GM21423 (cell line): ENCODE measurements at regions not wholly inside any gene's neighbourhood (a gene's known extent, or its start where the extent isn't known, plus 50 kb on each side); places are given as distances from the start of the nearest gene placed in this dataset.

Experiments used
- ATAC-seq: cut with Tn5 transposase; IDR thresholded peaks from one replicate; pipeline ENCODE4 v1.9.1; 2021; ENCODE audit warnings: mild to moderate bottlenecking, moderate library complexity; ENCODE audit not compliant: unreplicated experiment

- no peak for ATAC-seq
Measured at GRCh38 chrX:9339603-9340491, 125.0 kb upstream of the TBL1X start.

GRCh38 chrX:9340598-9341290 is 124.1 kb upstream of the TBL1X start:
- peak; percentile 41 for ATAC-seq

DNA sequence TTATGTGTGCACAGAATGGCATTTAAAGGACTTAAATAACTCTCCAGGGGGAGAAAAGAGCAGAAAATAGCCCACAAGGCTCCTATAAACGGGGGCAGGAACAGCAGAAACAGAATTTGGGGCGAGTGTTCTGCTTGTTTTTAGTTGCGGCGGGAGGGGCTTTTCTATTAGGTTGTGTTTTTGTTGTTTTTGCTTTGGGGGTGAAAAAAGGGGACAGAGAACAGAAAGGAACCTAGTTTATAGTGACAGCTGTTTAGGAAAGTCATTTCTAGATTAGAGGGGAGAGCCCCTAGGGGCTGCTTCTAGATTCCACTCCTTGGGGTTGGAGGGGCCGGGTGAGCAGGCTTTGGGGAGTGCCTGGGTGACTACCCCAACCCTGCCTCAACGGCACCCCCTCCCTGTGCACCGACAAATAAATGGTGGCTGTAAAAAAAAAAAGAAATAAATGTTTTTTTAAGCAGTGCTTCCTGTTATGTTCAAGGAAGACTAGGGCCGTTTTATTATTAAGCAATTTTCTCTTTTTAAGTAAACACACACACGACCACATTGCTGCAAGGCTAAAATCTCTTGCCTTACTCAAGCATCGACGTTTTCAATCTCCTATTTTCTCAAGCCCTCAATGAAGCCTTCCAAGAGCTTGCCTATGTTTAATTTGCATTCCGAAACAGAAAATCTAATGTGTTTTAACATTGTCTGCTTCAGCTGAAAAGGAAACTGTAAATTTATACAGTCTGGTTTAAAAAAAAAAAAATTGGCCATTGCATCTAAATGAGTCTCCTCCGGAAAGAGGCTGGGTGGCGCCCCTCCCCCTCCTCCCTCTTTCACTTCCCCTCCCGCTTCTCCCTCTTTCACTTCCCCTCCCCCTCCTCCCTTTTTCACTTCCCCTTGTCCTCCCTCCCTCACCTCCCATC is 123.3 kb upstream of the TBL1X start:
- ATAC-seq = peak; percentile 80

DNA sequence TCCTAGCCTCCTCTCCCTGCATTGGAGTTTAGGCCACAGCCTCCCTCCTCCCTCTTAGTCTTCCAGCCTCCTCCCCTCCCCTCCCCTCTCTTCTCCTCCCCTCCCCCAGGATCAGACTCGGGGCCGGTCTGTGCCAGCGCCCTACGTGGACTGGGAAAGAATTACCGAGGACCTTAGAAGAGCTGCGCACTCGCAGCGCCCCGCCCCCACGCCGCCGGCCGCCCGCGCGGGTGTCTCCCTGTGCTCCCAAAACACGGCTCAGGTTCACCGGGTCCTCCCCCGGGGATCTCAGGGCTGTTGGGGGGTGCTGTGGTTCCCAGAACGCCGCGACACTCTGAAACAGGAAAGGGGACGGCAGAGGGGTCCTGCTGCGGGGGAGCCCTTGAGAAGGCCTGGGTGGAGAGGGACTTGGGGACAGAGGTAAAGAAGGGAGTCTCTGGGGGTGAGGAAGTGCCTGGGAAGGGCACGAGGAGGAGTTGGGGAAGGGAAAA is 122.3 kb upstream of the TBL1X start:
- ATAC-seq = no peak

- no peak for ATAC-seq
Measured at GRCh38 chrX:9343971-9344370, 120.9 kb upstream of the TBL1X start.

- ATAC-seq = no peak
Measured at GRCh38 chrX:9345957-9346356, 118.9 kb upstream of the TBL1X start.

- no peak for ATAC-seq
Measured at GRCh38 chrX:9349572-9350494, 115.0 kb upstream of the TBL1X start.

DNA sequence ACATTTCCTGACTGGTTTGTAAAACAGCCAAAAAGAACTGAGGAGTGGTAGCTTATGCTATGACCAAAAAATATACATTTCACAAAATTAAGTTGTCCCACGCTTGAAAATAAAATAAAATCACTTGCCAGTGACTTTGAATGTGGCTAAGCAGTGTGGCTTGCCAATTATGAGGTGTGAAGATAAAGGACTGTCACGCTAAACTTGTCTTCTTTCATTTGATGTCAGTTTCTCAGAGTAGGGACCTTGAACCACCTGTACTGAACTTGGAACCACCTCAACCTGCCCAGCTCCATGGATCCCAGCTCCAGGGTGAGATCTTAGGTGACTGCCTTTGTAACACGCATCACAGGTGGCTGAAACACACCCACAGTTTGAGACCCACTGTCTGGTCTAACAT is 113.7 kb upstream of the TBL1X start:
- no peak for ATAC-seq

GRCh38 chrX:9352243-9352642 is 112.6 kb upstream of the TBL1X start:
- ATAC-seq = peak; percentile 60

DNA sequence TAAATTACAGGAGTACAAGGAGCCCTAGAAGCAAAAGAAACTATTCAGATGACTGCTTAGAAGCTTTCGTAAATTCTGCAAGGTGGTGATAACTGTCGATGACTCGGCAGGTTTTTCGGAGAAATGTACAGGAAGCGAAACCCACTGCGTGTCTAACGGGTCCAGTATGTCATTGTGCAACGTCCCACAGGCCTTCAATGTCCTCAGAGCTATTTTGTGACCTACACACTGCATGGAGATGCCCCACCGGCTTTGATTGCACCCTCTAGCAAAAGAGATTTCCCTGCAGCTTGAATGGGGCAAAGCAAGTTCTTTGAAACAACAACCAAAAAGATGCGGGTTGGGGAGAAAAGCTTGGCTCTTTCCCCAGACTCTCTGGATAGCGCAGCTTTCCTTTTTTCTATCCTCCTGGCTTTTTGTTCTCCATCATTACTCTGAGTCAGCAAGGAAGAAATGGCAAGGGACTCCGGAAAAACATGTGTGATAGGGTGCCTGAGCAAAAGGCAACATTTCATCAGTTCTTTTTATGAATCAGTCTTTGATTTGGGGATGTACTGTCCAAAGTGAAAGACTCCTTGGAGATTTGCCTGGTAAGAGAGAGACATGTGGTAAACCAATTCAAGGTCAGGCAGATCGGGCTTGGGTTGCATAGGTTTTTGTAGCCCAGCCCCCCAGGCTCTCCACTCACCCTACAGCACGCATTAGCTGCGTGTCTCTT is 112.0 kb upstream of the TBL1X start:
- peak; percentile 77 for ATAC-seq

DNA sequence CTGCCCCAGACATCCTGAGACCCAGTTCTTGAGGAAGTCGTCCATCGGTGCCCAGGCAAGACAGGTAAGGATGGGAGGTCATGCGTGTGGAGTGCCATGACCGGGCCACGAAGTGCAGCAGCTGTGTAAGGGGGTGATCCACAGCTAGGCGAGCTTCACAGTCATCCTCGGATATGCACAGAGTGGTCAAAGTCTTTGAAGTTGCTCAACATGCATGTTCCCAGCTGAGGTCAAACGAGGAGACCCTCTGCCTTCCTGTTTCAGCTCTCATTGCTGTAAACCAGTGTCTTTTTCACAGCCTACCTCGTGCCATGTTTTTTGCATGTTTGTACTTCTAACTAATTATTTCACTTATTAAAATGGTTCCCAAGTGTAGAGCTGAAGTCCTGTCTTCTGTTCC is 109.9 kb upstream of the TBL1X start:
- no peak for ATAC-seq

DNA sequence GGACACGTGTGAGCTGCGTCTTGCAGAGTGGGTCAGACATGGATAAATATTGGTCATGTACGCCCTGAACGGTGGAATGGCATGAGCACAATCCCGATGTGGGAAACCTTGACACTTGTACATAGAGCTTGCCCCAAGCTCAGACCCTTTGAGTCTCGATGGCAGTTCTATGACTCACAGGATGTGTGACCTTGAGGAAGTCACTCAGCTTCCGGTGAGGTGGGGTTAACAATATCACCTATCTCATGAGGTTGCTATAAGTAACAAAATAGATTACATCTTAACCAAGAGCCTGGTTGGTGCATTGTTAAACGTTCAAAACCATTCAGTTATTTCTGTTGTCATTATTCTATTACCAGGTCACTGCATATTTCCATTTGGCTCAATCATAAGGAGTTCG is 109.1 kb upstream of the TBL1X start:
- ATAC-seq = no peak

DNA sequence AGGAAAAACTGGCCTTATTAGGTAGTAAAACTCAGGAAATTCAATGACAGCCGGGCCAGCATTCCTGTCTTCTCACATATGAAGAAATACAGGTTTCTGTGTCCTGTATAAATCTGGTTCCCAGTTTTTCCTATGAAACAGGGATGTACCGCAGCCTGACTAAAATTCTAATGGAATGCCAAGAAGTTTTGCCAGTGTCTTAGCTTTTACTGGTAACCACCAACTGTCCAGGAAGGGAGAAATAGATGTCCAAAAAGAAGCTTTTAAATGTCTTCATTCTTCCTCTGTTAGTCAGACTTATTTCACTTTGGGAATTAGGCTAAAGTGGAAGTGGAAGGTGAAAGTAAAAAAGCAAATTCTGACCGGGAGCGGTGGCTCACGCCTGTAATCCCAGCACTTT is 108.0 kb upstream of the TBL1X start:
- no peak for ATAC-seq

GRCh38 chrX:9357518-9358114 is 107.2 kb upstream of the TBL1X start:
- ATAC-seq = no peak

GRCh38 chrX:9362363-9362928 is 102.4 kb upstream of the TBL1X start:
- no peak for ATAC-seq

DNA sequence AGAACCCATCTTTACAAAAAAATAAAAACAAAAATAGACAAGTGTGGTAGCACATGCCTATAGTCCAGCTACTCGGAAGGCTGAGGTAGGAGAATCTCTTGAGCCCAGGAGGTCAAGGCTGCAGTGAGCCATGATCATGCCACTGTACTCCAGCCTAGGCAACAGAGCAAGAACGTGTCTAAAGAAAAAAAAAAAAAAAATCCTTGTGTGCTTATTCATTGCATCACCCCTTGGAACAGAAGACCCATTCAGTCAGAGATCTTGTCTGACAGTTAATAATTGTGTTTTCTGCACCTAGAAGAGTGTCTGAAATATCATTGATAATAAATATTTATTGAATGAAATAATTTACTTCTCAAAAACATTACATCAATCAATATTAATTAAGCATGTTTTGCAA is 97.4 kb upstream of the TBL1X start:
- ATAC-seq = no peak

- no peak for ATAC-seq
Measured at GRCh38 chrX:9368262-9368661, 96.6 kb upstream of the TBL1X start.

DNA sequence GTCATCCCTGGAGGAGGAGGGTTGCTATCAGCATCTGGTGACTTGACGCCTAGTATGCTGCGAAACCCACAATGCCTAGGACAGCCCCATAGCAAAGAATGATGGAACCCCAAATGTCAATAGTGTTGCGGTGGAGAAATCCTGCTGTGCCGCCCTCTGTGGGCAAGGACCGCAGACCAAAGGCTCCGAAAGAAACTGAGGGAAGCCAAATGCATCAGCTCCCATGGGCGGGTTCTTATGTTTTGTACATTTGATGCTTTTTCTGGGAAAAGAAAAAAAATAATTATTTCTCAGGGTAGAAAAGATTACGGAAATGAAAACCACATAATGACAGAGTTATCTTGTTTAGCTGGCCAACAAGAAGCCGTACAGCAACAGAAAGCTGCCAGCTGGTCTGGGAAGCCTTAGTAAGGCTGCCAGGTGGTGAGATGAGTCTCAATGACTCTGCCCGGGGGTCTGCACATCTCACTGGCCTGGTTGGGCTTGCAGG is 95.0 kb upstream of the TBL1X start:
- no peak for ATAC-seq
